ENCODE measurements at regions not wholly inside any gene's neighbourhood (a gene's known extent, or its start where the extent isn't known, plus 50 kb on each side); places are given as distances from the start of the nearest gene placed in this dataset.

DNA sequence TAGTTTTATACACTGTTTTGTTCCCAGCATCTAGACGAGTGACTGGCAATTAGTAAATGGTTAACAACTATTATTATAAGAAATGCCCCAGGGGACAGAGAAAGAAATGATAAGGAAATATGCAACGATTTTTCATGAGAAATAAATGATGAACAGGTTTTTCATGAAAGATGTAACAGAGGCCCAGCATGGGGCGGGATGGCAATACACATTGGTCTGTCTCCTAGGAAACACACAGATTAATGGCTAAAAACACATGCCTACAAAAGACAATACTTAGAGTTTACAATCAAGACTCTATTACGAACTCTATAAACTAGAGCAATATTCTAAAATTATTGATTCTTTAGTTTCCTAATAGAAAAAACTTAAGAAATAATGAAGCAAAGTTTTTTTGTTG is 441.5 kb upstream of the CDH9 start:
- TF ChIP-seq CTCF (IDR thresholded peaks at IDR 0.05): no peak
- no peak for TF ChIP-seq POLR2A (IDR thresholded peaks at IDR 0.05)

Measured in testis (tissue), 2 donors.